ENCODE measurements at regions not wholly inside any gene's neighbourhood (a gene's known extent, or its start where the extent isn't known, plus 50 kb on each side); places are given as distances from the start of the nearest gene placed in this dataset.
"Not testable (repeated sequence)": the region's sequence is repeated elsewhere in the genome, so short reads cannot be mapped to it uniquely, and the experiment has no call there.

- no peak for DNase-seq
- intact Hi-C loops (cut with micrococcal nuclease), result no loop called here
- peaks cover 3% of the 10 kb centered on the region for H3K4me1 Mint-ChIP-seq (ENCODE audit: low read depth)
- ChIA-PET POLR2A (no interaction called here), CTCF (no interaction called here)
- H3K36me3 Mint-ChIP-seq, result no peaks in the 10 kb centered on the region
- no peak overlapping the region for H3K4me3 Mint-ChIP-seq
- peak overlapping the region; percentile 55 for H3K27ac Mint-ChIP-seq
- no peaks in the 10 kb centered on the region for H3K9me3 Mint-ChIP-seq
- peaks cover 2% of the 10 kb centered on the region for H3K27me3 Mint-ChIP-seq
Measured at GRCh38 chr2:133975676-133976428, 278.0 kb upstream of the MGAT5 start.

GRCh38 chr2:133976659-133977058 is 277.2 kb upstream of the MGAT5 start:
- intact Hi-C loops (cut with micrococcal nuclease), result no loop called here

GRCh38 chr2:133977405-133977804 is 276.5 kb upstream of the MGAT5 start:
- H3K4me3 Mint-ChIP-seq, result no peak overlapping the region
- no peak for DNase-seq
- H3K4me1 Mint-ChIP-seq (ENCODE audit: low read depth), result peaks cover 3% of the 10 kb centered on the region
- ChIA-PET CTCF (no interaction called here), POLR2A (no interaction called here)
- H3K27me3 Mint-ChIP-seq, result no peaks in the 10 kb centered on the region
- no peaks in the 10 kb centered on the region for H3K9me3 Mint-ChIP-seq
- no peaks in the 10 kb centered on the region for H3K36me3 Mint-ChIP-seq
- intact Hi-C loops (cut with micrococcal nuclease), result no loop called here
- no peak overlapping the region for H3K27ac Mint-ChIP-seq

More at GRCh38 chr2:133976659-133977058, 277.2 kb upstream of the MGAT5 start:
- H3K36me3 Mint-ChIP-seq, result no peaks in the 10 kb centered on the region
- H3K4me3 Mint-ChIP-seq, result no peak overlapping the region
- H3K27me3 Mint-ChIP-seq, result peaks cover 2% of the 10 kb centered on the region
- no peak overlapping the region for H3K27ac Mint-ChIP-seq
- peaks cover 3% of the 10 kb centered on the region for H3K4me1 Mint-ChIP-seq (ENCODE audit: low read depth)
- ChIA-PET POLR2A (no interaction called here), CTCF (no interaction called here)
- DNase-seq, result no peak
- no peaks in the 10 kb centered on the region for H3K9me3 Mint-ChIP-seq

- H3K9me3 Mint-ChIP-seq, result no peaks in the 10 kb centered on the region
- no peak for DNase-seq
- H3K4me3 Mint-ChIP-seq, result no peak overlapping the region
- ChIA-PET POLR2A (no interaction called here), CTCF (no interaction called here)
- intact Hi-C loops (cut with micrococcal nuclease), result no loop called here
- H3K27me3 Mint-ChIP-seq, result no peaks in the 10 kb centered on the region
- H3K4me1 Mint-ChIP-seq (ENCODE audit: low read depth), result no peaks in the 10 kb centered on the region
- no peaks in the 10 kb centered on the region for H3K36me3 Mint-ChIP-seq
- no peak overlapping the region for H3K27ac Mint-ChIP-seq
Measured at GRCh38 chr2:133982256-133982655, 271.6 kb upstream of the MGAT5 start.

GRCh38 chr2:133985563-133985962 is 268.3 kb upstream of the MGAT5 start:
- Mint-ChIP-seq H3K4me1 (ENCODE audit: low read depth) (no peaks in the 10 kb centered on the region), H3K4me3 (no peak overlapping the region), H3K36me3 (no peaks in the 10 kb centered on the region), H3K27me3 (peaks cover 4% of the 10 kb centered on the region), H3K9me3 (no peaks in the 10 kb centered on the region), H3K27ac (no peak overlapping the region)
- ChIA-PET POLR2A (no interaction called here), CTCF (no interaction called here)
- intact Hi-C loops (cut with micrococcal nuclease), result no loop called here
- DNase-seq, result no peak

GRCh38 chr2:133986081-133986837 is 267.6 kb upstream of the MGAT5 start:
- Mint-ChIP-seq H3K4me1 (ENCODE audit: low read depth) (no peaks in the 10 kb centered on the region), H3K36me3 (no peaks in the 10 kb centered on the region), H3K9me3 (no peaks in the 10 kb centered on the region), H3K27me3 (peaks cover 6% of the 10 kb centered on the region), H3K4me3 (no peak overlapping the region), H3K27ac (no peak overlapping the region)
- ChIA-PET POLR2A (no interaction called here), CTCF (no interaction called here)
- no peak for DNase-seq
- intact Hi-C loops (cut with micrococcal nuclease), result no loop called here

- intact Hi-C loops (cut with micrococcal nuclease), result no loop called here
- Mint-ChIP-seq H3K36me3 (no peaks in the 10 kb centered on the region), H3K27ac (no peak overlapping the region), H3K4me3 (no peak overlapping the region), H3K4me1 (ENCODE audit: low read depth) (no peaks in the 10 kb centered on the region), H3K27me3 (peaks cover 6% of the 10 kb centered on the region), H3K9me3 (no peaks in the 10 kb centered on the region)
- ChIA-PET POLR2A (no interaction called here), CTCF (no interaction called here)
- no peak for DNase-seq
Measured at GRCh38 chr2:133986881-133987795, 266.7 kb upstream of the MGAT5 start.

GRCh38 chr2:133988316-133988891 is 265.5 kb upstream of the MGAT5 start:
- ChIA-PET CTCF (no interaction called here), POLR2A (no interaction called here)
- Mint-ChIP-seq H3K9me3 (no peaks in the 10 kb centered on the region), H3K27me3 (peaks cover 6% of the 10 kb centered on the region), H3K4me1 (ENCODE audit: low read depth) (no peaks in the 10 kb centered on the region), H3K4me3 (no peak overlapping the region), H3K36me3 (no peaks in the 10 kb centered on the region), H3K27ac (no peak overlapping the region)
- intact Hi-C loops (cut with micrococcal nuclease), result no loop called here
- DNase-seq, result no peak

- Mint-ChIP-seq H3K27ac (no peak overlapping the region), H3K4me3 (no peak overlapping the region), H3K4me1 (ENCODE audit: low read depth) (no peaks in the 10 kb centered on the region), H3K27me3 (peaks cover 6% of the 10 kb centered on the region), H3K9me3 (no peaks in the 10 kb centered on the region), H3K36me3 (no peaks in the 10 kb centered on the region)
- ChIA-PET POLR2A (no interaction called here), CTCF (no interaction called here)
- no peak for DNase-seq
- intact Hi-C loops (cut with micrococcal nuclease), result no loop called here
Measured at GRCh38 chr2:133991606-133992168, 262.2 kb upstream of the MGAT5 start.

- CTCF ChIA-PET, result no interaction called here
- intact Hi-C loops (cut with micrococcal nuclease), result no loop called here
- Mint-ChIP-seq H3K4me3 (no peak overlapping the region), H3K27me3 (peaks cover 8% of the 10 kb centered on the region), H3K27ac (no peak overlapping the region), H3K36me3 (no peaks in the 10 kb centered on the region), H3K4me1 (ENCODE audit: low read depth) (no peaks in the 10 kb centered on the region), H3K9me3 (no peaks in the 10 kb centered on the region)
- POLR2A ChIA-PET, result no interaction called here
- no peak for DNase-seq
Measured at GRCh38 chr2:133992454-133992853, 261.4 kb upstream of the MGAT5 start.

- H3K4me1 Mint-ChIP-seq (ENCODE audit: low read depth), result no peaks in the 10 kb centered on the region
- H3K27me3 Mint-ChIP-seq, result peaks cover 4% of the 10 kb centered on the region
- H3K36me3 Mint-ChIP-seq, result no peaks in the 10 kb centered on the region
- no peak for DNase-seq
- H3K4me3 Mint-ChIP-seq, result no peak overlapping the region
- CTCF ChIA-PET, result no interaction called here
- intact Hi-C loops (cut with micrococcal nuclease), result no loop called here
- no peak overlapping the region for H3K27ac Mint-ChIP-seq
- no peaks in the 10 kb centered on the region for H3K9me3 Mint-ChIP-seq
- POLR2A ChIA-PET, result no interaction called here
Measured at GRCh38 chr2:133993160-133993559, 260.7 kb upstream of the MGAT5 start.

GRCh38 chr2:133998726-133999125 is 255.1 kb upstream of the MGAT5 start:
- H3K27me3 Mint-ChIP-seq; H3K4me3 Mint-ChIP-seq; POLR2A ChIA-PET; H3K4me1 Mint-ChIP-seq (ENCODE audit: low read depth); CTCF ChIA-PET; intact Hi-C loops (cut with micrococcal nuclease); H3K9me3 Mint-ChIP-seq; H3K27ac Mint-ChIP-seq; DNase-seq; H3K36me3 Mint-ChIP-seq: not testable (repeated sequence)
